NCI-H748 treated with DMSO at 0.1 percent for 48 hours (cell line): ENCODE measurements at regions not wholly inside any gene's neighbourhood (a gene's known extent, or its start where the extent isn't known, plus 50 kb on each side); places are given as distances from the start of the nearest gene placed in this dataset.
"Not testable (repeated sequence)": the region's sequence is repeated elsewhere in the genome, so short reads cannot be mapped to it uniquely, and the experiment has no call there.

Source experiments
- DNase-seq: peaks from one replicate; lab custom pipeline; 2025; lab: John Stamatoyannopoulos, UW

- no peak for DNase-seq
Observed at GRCh38 chr4:159410076-159410777, 307.3 kb downstream of the RAPGEF2 start.

DNA sequence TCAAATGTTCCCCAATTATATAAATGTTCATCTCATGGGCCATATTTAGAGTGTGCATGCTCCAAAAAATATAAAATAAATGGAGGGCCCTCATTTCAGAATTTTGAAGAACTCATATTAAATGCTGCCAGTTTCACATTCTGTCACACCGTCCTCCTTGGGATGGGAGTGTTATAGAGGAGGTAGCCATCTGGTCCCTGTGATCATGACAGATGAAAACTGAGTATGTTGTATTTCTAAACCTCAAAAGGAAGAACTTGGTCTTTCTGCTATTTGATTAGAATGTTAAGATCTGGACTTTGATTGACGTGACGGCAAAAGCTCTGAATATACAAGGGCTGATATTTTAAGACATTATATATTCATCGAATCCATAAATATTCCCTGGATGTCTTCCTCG, 308.0 kb downstream of the RAPGEF2 start:
- DNase-seq = no peak

GRCh38 chr4:159413306-159413943, 310.5 kb downstream of the RAPGEF2 start:
- no peak for DNase-seq

- no peak for DNase-seq
Observed at GRCh38 chr4:159414305-159414704, 311.4 kb downstream of the RAPGEF2 start.

DNA sequence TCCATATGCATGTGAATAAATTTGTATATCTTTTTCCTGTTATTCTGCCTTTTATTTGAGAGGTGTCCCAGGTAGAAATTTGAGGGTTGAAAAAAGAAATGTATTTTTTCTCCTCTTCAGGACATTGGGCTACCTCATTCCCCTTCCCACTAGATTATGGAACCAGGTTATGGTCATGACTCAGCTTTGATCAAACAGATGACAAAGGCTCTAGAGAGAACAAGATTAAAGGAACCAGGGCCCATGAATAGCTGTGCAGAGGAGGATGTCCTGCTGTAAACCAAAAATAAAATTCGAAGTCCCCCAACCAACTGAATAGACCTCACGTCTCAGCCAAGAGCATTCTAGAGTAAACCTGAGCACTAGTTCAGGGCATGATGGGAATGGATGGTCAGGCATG, 313.2 kb downstream of the RAPGEF2 start:
- DNase-seq = no peak

- DNase-seq = no peak
Observed at GRCh38 chr4:159416996-159417395, 314.1 kb downstream of the RAPGEF2 start.

DNA sequence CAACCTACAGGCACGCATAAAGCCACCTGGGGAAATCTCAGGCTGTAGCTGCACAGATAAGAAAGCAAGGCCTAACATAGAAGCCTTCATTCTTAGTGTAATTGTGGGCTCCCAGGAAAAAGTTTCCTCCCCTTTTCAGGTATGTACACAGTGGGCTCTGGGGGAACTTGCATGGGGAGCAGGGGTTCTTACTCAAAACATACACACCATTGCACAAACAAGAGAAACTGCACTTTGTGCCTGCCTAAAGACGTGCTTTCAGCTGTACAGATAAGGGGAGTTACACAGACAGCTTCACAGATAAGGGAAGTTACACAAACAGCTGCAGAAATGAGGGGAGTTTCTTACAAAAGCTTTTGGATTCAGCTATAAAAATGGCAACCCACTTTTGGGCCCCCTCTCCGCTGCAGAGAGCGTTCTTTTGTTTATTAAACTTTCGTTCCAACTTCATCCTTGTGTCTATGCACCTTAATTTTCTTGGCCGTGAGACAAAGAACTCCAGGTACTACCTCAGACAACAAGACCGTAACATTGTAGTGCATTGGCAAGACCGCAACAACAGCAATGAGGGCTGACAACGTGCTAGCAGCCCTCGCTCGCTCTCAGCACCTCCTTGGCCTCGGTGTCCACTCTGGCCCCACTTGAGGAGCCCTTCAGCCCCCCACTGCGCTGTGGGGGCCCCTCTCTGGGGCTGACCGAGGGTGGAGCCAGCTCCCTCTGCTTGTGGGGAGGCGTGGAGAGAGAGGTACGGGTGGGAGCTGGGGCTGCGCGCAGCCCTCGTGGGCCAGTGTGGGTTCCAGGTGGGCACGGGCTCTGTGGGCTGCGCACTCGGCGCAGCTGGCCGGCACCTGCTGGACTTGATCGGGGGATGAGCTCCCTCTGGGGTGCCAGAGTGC, 317.5 kb downstream of the RAPGEF2 start:
- no peak for DNase-seq

- DNase-seq = not testable (repeated sequence)
Observed at GRCh38 chr4:159421058-159421419, 318.2 kb downstream of the RAPGEF2 start.

GRCh38 chr4:159422019-159422418, 319.1 kb downstream of the RAPGEF2 start:
- no peak for DNase-seq

- no peak for DNase-seq
Observed at GRCh38 chr4:159422626-159423025, 319.7 kb downstream of the RAPGEF2 start.

GRCh38 chr4:159425737-159426305, 322.9 kb downstream of the RAPGEF2 start:
- DNase-seq = no peak

DNA sequence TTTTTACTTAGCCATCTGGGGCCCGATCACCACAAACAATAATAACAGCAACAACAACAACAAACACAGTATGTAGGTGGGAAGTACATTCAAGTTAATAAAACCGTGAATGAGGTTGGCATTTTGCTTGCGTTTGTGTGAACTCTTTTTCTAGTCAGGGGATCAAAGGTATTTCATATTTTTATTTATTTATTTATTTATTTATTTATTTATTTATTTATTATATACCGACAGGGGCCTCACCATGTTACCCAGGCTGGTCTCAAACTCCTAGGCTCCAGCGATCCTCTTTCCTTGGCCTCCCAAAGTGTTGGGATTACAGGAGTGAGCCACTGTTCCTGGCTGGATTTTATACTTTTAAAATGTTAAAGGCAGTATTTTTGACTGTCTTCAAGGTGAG, 325.4 kb downstream of the RAPGEF2 start:
- no peak for DNase-seq

DNA sequence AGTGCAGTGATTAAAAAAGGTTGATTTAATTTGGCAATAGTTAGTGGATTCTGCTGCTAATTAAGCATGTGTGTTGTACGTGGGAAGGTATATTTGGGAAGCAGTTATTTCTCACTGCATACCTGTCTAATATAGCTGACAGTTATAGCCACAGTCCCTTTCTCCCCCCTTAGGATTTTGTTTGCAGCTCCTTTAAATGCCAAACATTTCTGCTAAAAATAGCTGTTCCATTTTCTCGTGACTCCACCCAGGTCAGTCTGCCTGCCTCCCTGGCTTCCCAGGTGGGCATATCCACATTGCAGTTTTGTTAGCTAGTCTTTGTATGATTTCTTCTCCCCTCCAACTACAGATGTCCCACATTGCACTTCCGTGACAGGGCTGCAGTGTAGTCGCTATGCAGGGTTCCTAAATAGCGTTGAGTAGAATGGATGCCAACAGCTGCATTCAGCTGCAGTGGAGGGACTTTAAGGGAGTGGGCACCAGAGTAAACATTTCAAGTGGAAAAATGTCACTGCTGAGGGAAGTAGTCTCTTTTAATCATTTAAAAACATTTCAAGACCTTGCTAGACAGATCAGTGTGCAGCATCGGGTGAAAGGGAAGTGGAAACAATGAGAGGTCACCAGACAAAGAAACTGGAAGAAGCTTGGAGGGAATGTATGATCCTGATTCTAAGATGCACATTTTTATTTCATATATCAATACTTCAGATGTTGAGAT, 326.3 kb downstream of the RAPGEF2 start:
- no peak for DNase-seq

DNA sequence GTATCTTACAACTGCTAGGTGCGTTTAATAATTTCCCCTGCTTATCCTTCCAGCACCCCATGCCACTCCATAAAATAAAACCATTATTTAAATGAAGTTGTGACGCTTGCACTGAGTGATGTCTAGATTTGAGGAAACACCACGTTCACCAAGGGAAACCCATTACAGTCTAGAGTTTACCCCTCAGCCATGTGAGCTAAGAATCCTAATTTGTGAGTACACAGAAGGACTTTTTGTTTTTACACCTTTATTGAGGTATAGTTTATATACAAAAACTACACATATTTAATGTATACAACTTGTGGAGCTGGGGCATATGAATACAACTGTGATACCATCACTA, 326.8 kb downstream of the RAPGEF2 start:
- DNase-seq = no peak

GRCh38 chr4:159430896-159431295, 328.0 kb downstream of the RAPGEF2 start:
- no peak for DNase-seq

- DNase-seq = no peak
Observed at GRCh38 chr4:159432436-159432835, 329.6 kb downstream of the RAPGEF2 start.

DNA sequence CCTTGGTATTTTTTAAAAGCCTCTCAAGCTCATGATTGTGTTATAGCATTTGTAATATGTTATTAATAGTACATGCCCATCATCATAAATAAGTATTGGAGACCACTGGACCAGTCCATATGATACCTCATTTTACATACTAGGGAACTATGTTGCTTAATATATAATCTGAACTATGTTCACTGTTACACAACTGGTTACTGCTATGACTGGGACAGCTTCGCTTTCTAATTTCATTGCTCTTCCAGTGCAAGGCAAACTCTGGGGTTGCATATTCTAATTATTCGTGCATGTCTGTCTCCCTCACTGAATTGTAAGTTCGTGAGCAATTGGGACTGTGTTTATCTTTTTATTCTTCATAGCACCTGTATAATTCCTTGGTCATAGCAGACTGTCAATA, 330.5 kb downstream of the RAPGEF2 start:
- no peak for DNase-seq

DNA sequence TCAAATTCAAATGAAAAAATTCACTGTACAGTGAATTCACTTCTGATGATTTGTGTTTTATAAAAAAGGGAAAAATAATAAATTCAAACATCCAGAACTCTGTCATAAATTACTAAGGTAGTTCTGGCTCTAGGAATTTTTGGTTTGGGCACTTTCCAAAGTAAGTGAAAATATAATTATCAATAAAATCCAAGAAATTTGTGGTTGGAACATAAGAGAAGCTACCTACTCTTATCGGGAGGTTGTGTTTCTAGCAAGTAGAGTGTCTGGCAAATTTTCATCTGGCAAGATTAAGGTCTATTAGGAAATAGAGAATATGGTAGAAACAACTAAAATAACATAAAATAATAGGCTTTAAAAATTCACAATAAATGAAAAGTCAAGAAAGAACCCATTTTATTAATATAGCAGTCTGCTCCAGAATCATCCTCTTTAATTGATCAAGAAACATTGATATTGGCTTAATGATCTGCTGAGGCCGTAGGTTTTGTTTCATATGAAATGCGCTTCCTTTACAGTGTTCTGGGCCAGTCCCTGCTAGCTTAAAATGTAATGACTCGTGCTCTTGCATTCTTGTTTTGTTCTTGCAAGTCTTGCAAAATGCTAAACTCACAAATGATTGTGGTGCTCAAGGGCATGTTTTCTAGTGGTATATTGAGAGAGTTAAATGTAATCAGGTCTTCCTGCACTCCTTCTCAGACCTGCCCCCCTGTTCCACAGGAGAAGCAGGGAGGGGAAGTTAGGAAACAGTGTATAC, 331.4 kb downstream of the RAPGEF2 start:
- DNase-seq = no peak

DNA sequence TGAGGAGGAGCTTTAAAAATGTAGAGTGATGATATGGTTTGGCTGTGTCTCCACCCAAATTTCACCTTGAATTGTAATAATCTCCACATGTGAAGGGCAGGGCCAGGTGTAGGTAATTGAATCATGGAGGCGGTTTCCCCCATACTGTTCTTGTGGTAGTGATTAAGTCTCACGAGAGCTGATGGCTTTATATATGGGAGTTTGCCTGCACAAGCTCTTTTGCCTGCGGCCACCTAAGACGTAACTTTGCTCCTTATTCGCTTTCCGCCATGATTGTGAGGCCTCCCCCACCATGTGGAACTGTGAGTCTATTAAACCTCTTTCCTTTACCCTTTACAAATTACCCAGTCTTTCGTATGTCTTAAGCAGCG, 332.0 kb downstream of the RAPGEF2 start:
- DNase-seq = no peak

GRCh38 chr4:159435561-159436023, 332.7 kb downstream of the RAPGEF2 start:
- no peak for DNase-seq

- DNase-seq = no peak
Observed at GRCh38 chr4:159443975-159444374, 341.1 kb downstream of the RAPGEF2 start.
